DOHH2 (cell line): ENCODE measurements at regions not wholly inside any gene's neighbourhood (a gene's known extent, or its start where the extent isn't known, plus 50 kb on each side); places are given as distances from the start of the nearest gene placed in this dataset.

ENCODE experiments used
- H3F3A ChIP-seq: fragments of 200-600 bp; sonication (generic), shearing (Covaris generic); 2 replicates; pipeline ENCODE4 v1.6.0; 2016; ENCODE audit warnings: antibody characterized with exemption, mild to moderate bottlenecking; ENCODE audit not compliant: control insufficient read depth, insufficient read depth
- H3K27ac ChIP-seq: fragments of 200-600 bp; sonication (generic); 2 replicates; pipeline ENCODE4 v1.5.1; 2014; ENCODE audit warnings: low read depth, mild to moderate bottlenecking, low read length, moderate library complexity
- H3K27me3 ChIP-seq: fragments of 200-600 bp; sonication (generic); 2 replicates; pipeline ENCODE4 v1.6.1; 2014; ENCODE audit warnings: mild to moderate bottlenecking, low read length, mixed read lengths; ENCODE audit not compliant: control insufficient read depth
- H3K36me3 ChIP-seq: fragments of 200-600 bp; sonication (generic); 2 replicates; pipeline ENCODE4 v1.6.1; 2014; ENCODE audit warnings: mild to moderate bottlenecking, low read length, moderate library complexity, mixed read lengths; ENCODE audit not compliant: control insufficient read depth
- H3K4me1 ChIP-seq: fragments of 200-600 bp; sonication (generic); 2 replicates; pipeline ENCODE4 v1.6.1; 2014; ENCODE audit warnings: mild to moderate bottlenecking, low read length, mixed read lengths; ENCODE audit not compliant: control insufficient read depth
- H3K4me2 ChIP-seq: fragments of 200-600 bp; sonication (generic); 2 replicates; pipeline ENCODE4 v1.6.0; 2014; ENCODE audit warnings: mild to moderate bottlenecking, low read length, moderate library complexity
- H3K4me3 ChIP-seq: fragments of 200-600 bp; sonication (generic); 2 replicates; pipeline ENCODE4 v1.5.1; 2014; ENCODE audit warnings: mild to moderate bottlenecking, low read length, mixed read lengths
- H3K79me2 ChIP-seq: fragments of 200-600 bp; sonication (generic); 2 replicates; pipeline ENCODE4 v1.6.1; 2014; ENCODE audit warnings: mild to moderate bottlenecking, low read length, mixed read lengths; ENCODE audit not compliant: control insufficient read depth
- H3K9me2 ChIP-seq: fragments of 200-600 bp; sonication (generic); replicated peaks from 2 replicates; pipeline ENCODE4 v1.6.1; 2014; ENCODE audit warnings: mild to moderate bottlenecking, low read length, mixed read lengths; ENCODE audit not compliant: control insufficient read depth
- H3K9me3 ChIP-seq: fragments of 200-600 bp; sonication (generic); 2 replicates; pipeline ENCODE4 v1.6.1; 2014; ENCODE audit warnings: antibody characterized with exemption, low read length, mixed read lengths; ENCODE audit not compliant: control insufficient read depth, insufficient read depth
- H4K20me1 ChIP-seq: fragments of 200-600 bp; sonication (generic); 2 replicates; pipeline ENCODE4 v1.6.0; 2014; ENCODE audit warnings: low read depth, mild to moderate bottlenecking, antibody characterized with exemption, low read length, moderate library complexity; ENCODE audit not compliant: control insufficient read depth, insufficient read depth
- CTCF ChIP-seq: fragments of 200-600 bp; sonication (generic); IDR thresholded peaks from one replicate; pipeline ENCODE4 v1.5.1; 2014; ENCODE audit warnings: antibody characterized with exemption, mild to moderate bottlenecking, low read depth, low read length; ENCODE audit not compliant: poor library complexity, severe bottlenecking
- EZH2phosphoT487 ChIP-seq: fragments of 200-600 bp; sonication (generic); IDR thresholded peaks from 2 replicates; pipeline ENCODE4 v1.6.1; 2017; ENCODE audit warnings: borderline replicate concordance, mild to moderate bottlenecking, antibody characterized with exemption, low read length, moderate library complexity, mixed read lengths

- H3K4me3 ChIP-seq: no peak overlapping the region
- H3K36me3 ChIP-seq: no peaks in the 10 kb centered on the region
- H3F3A ChIP-seq: no peaks in the 10 kb centered on the region
- H3K9me2 ChIP-seq: no peaks in the 10 kb centered on the region; the same call in 1 of the 2 replicates
- H3K4me2 ChIP-seq: no peak overlapping the region
- H3K79me2 ChIP-seq: no peaks in the 10 kb centered on the region
- 0 out of 2 replicates have a peak, but pooled peaks cover 2% of the 10 kb centered on the region for H3K27me3 ChIP-seq
- no peaks in the 10 kb centered on the region for H3K9me3 ChIP-seq
- no peaks in the 10 kb centered on the region for H4K20me1 ChIP-seq
- no peak for TF ChIP-seq EZH2phosphoT487
- TF ChIP-seq CTCF: no peak
- H3K4me1 ChIP-seq: no peaks in the 10 kb centered on the region
- no peak overlapping the region for H3K27ac ChIP-seq
Observed at GRCh38 chr13:47251771-47252170, 354.9 kb upstream of the HTR2A start.

- no peak overlapping the region for H3K4me2 ChIP-seq
- H3K27ac ChIP-seq: no peak overlapping the region
- H3K4me1 ChIP-seq: no peaks in the 10 kb centered on the region
- H3K27me3 ChIP-seq: no peaks in the 10 kb centered on the region
- H3K79me2 ChIP-seq: no peaks in the 10 kb centered on the region
- TF ChIP-seq EZH2phosphoT487 (no peak), CTCF (no peak)
- H3F3A ChIP-seq: no peaks in the 10 kb centered on the region
- no peaks in the 10 kb centered on the region for H3K36me3 ChIP-seq
- no peaks in the 10 kb centered on the region for H4K20me1 ChIP-seq
- H3K9me2 ChIP-seq: no peaks in the 10 kb centered on the region; the same call in 1 of the 2 replicates
- H3K9me3 ChIP-seq: no peaks in the 10 kb centered on the region
- no peak overlapping the region for H3K4me3 ChIP-seq
Observed at GRCh38 chr13:47250146-47250545, 353.3 kb upstream of the HTR2A start.

GRCh38 chr13:47249266-47249665, 352.4 kb upstream of the HTR2A start:
- Histone ChIP-seq H3K4me2 (no peak overlapping the region), H3K27me3 (no peaks in the 10 kb centered on the region), H3K79me2 (no peaks in the 10 kb centered on the region), H3K9me2 (no peaks in the 10 kb centered on the region; the same call in 1 of the 2 replicates), H4K20me1 (no peaks in the 10 kb centered on the region), H3K27ac (no peak overlapping the region), H3K4me3 (no peak overlapping the region), H3K9me3 (no peaks in the 10 kb centered on the region), H3K4me1 (no peaks in the 10 kb centered on the region), H3F3A (no peaks in the 10 kb centered on the region), H3K36me3 (no peaks in the 10 kb centered on the region)
- TF ChIP-seq CTCF: no peak
- TF ChIP-seq EZH2phosphoT487: no peak
